T-cell (primary cell): ENCODE measurements at regions not wholly inside any gene's neighbourhood (a gene's known extent, or its start where the extent isn't known, plus 50 kb on each side); places are given as distances from the start of the nearest gene placed in this dataset.

ENCODE experiments used
- ATAC-seq, 4 experiments: fragments of 200-7000 bp in 3 of 4; fragments of 150-1000 bp in 1 of 4; cut with Tn5 transposase; replicated peaks in 1 of 4; 1 replicate in 3 of 4; 2 replicates in 1 of 4; pipeline ENCODE4 v1.10.0; 2021; ENCODE audit warnings: moderate library complexity in 3 of 4, mild to moderate bottlenecking in 2 of 4, moderate number of reproducible peaks in 1 of 4
- CTCF ChIA-PET, 2 donors: fragments of 300-600 bp; sonication (Branson Sonifier 250); formaldehyde crosslinking; loops; one replicate each; lab custom pipeline; 2022; ENCODE audit warnings: antibody characterized with exemption in 2 of 2; lab: Charles Lee
- POLR2A ChIA-PET, 2 donors: fragments of 300-600 bp; sonication (Branson Sonifier 250); formaldehyde crosslinking; loops; one replicate each; lab custom pipeline; 2022; ENCODE audit warnings: antibody characterized with exemption in 2 of 2; lab: Charles Lee
- DNase-seq, 35 experiments: peaks; one replicate each; pipeline versions ENCODE4 v3.0.0 to v3.0.0-alpha.2; 2013 to 2023
- H3K27ac ChIP-seq: one replicate; pipeline ENCODE4 v1.5.1; 2013; ENCODE audit warnings: low read length
- H3K27me3 ChIP-seq, 2 experiments: replicated peaks in 1 of 2; 1 replicate in 1 of 2; 2 replicates in 1 of 2; pipeline versions ENCODE4 v1.6.1 to v1.7.0; 2013; ENCODE audit warnings: low read length in 1 of 2, mixed read lengths in 1 of 2; ENCODE audit not compliant: control insufficient read depth in 2 of 2, insufficient read depth in 2 of 2; ENCODE audit errors: extremely low read depth in 1 of 2
- H3K36me3 ChIP-seq, 2 donors: 1 replicate in 1 of 2; 2 replicates in 1 of 2; pipeline versions ENCODE4 v1.6.1 to v1.7.0; 2013; ENCODE audit warnings: low read length in 1 of 2; ENCODE audit not compliant: control insufficient read depth in 2 of 2, insufficient read depth in 1 of 2; ENCODE audit errors: extremely low read depth in 1 of 2
- H3K4me1 ChIP-seq, 2 experiments: 1 replicate in 1 of 2; 2 replicates in 1 of 2; pipeline versions ENCODE4 v1.6.1 to v1.7.0; 2013; ENCODE audit warnings: low read length in 2 of 2, mixed read lengths in 1 of 2; ENCODE audit not compliant: insufficient read depth in 2 of 2, control insufficient read depth in 1 of 2; ENCODE audit errors: extremely low read depth in 1 of 2
- H3K4me3 ChIP-seq, 2 donors: 1 replicate in 1 of 2; 2 replicates in 1 of 2; pipeline versions ENCODE4 v1.5.1 to v1.7.0; 2013; ENCODE audit warnings: mild to moderate bottlenecking in 2 of 2, low read length in 1 of 2, moderate library complexity in 1 of 2; ENCODE audit not compliant: control insufficient read depth in 1 of 2; ENCODE audit errors: extremely low read depth in 1 of 2
- H3K9me3 ChIP-seq: 2 replicates; pipeline ENCODE4 v1.7.0; 2013
- H3K27ac Mint-ChIP-seq, 2 donors: one replicate each; pipeline ENCODE4 v1.8.0; 2020 to 2021; ENCODE audit warnings: mild to moderate bottlenecking in 2 of 2, mixed read lengths in 2 of 2
- H3K27me3 Mint-ChIP-seq, 2 donors: one replicate each; pipeline ENCODE4 v1.8.0; 2021 to 2022; ENCODE audit warnings: mixed read lengths in 2 of 2
- H3K36me3 Mint-ChIP-seq: one replicate; pipeline ENCODE4 v1.8.0; 2021; ENCODE audit warnings: mixed read lengths
- H3K4me1 Mint-ChIP-seq, 3 donors: one replicate each; pipeline ENCODE4 v1.8.0; 2020 to 2022; ENCODE audit warnings: mixed read lengths in 3 of 3, mild to moderate bottlenecking in 1 of 3
- H3K4me3 Mint-ChIP-seq, 3 donors: one replicate each; pipeline ENCODE4 v1.8.0; 2020 to 2022; ENCODE audit warnings: mild to moderate bottlenecking in 3 of 3, mixed read lengths in 3 of 3, moderate library complexity in 3 of 3
- H3K9me3 Mint-ChIP-seq, 3 donors: one replicate each; pipeline ENCODE4 v1.8.0; 2020 to 2022; ENCODE audit warnings: mixed read lengths in 3 of 3
- WGBS: methylation state at CpG from one replicate; pipeline ENCODE4 v1.1.5; 2013; ENCODE audit warnings: missing lambda C conversion rate; ENCODE audit not compliant: insufficient coverage; 5-methylcytosine and 5-hydroxymethylcytosine counted together

DNA sequence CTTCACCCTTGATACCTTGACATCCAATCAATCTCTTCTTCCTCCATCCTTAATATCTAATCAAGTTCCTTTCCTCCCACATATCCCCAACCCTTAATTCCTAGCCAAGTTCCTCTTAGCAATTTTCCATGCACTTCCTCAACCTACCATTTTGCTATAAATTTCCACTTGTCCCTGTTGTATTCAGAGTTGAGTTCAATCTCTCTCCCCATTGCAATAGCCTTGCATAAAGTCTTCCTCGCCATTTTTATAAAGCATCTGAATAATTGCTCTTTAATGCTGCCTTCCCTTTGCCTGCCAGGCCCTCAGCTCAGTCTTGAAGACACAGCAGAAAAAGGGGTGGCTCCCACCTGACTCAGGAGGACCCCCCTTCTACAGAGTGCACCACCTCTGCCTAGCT lies 390.3 kb downstream of the HHIPL2 start:
- H3K4me3 ChIP-seq, result no peak overlapping the region
- 86% methylated on average over 1 of the region's 1 CpG for WGBS
- no peaks in the 10 kb centered on the region for H3K4me1 Mint-ChIP-seq
- DNase-seq, result no peak
- no peaks in the 10 kb centered on the region for H3K4me1 ChIP-seq
- H3K4me3 Mint-ChIP-seq, result no peak overlapping the region
- POLR2A ChIA-PET, result no interaction called here
- H3K27ac Mint-ChIP-seq, result no peak overlapping the region
- no peak for ATAC-seq
- CTCF ChIA-PET, result no interaction called here
- H3K27me3 ChIP-seq, result no peaks in the 10 kb centered on the region
- H3K36me3 Mint-ChIP-seq, result peaks cover 5% of the 10 kb centered on the region
- H3K27me3 Mint-ChIP-seq, result no peaks in the 10 kb centered on the region
- H3K27ac ChIP-seq, result no peak overlapping the region
- H3K36me3 ChIP-seq, result no peaks in the 10 kb centered on the region
- H3K9me3 ChIP-seq, result peaks cover 2% of the 10 kb centered on the region
- peaks cover 8 to 16% (median 12%) of the 10 kb centered on the region in 3 donors for H3K9me3 Mint-ChIP-seq

GRCh38 chr1:222140206-222140605 lies 398.3 kb upstream of the DUSP10 start:
- Mint-ChIP-seq H3K9me3 (no peaks in the 10 kb centered on the region), H3K27me3 (no peaks in the 10 kb centered on the region), H3K27ac (no peak overlapping the region), H3K4me1 (no peaks in the 10 kb centered on the region), H3K4me3 (no peak overlapping the region), H3K36me3 (no peaks in the 10 kb centered on the region)
- ChIA-PET POLR2A (no interaction called here), CTCF (no interaction called here)
- WGBS, result 100% methylated on average over 1 of the region's 1 CpG
- no peaks in the 10 kb centered on the region for H3K4me1 ChIP-seq
- no peak overlapping the region for H3K4me3 ChIP-seq
- no peak overlapping the region for H3K27ac ChIP-seq
- no peak for ATAC-seq
- no peaks in the 10 kb centered on the region for H3K27me3 ChIP-seq
- H3K9me3 ChIP-seq, result no peaks in the 10 kb centered on the region
- H3K36me3 ChIP-seq, result no peaks in the 10 kb centered on the region
- DNase-seq, result no peak

GRCh38 chr1:222138095-222138494 lies 396.2 kb upstream of the DUSP10 start:
- ATAC-seq (no peak), DNase-seq (no peak)
- Mint-ChIP-seq H3K9me3 (peaks cover 0 to 7% (median 0%) of the 10 kb centered on the region in 3 donors), H3K27ac (no peak overlapping the region), H3K4me1 (no peaks in the 10 kb centered on the region), H3K27me3 (peaks cover 0 to 8% of the 10 kb centered on the region in 2 donors), H3K4me3 (no peak overlapping the region), H3K36me3 (no peaks in the 10 kb centered on the region)
- H3K4me3 ChIP-seq, result no peak overlapping the region
- no peak overlapping the region for H3K27ac ChIP-seq
- H3K27me3 ChIP-seq, result no peaks in the 10 kb centered on the region
- no peaks in the 10 kb centered on the region for H3K9me3 ChIP-seq
- no CpG with 5 or more reads among the region's 15 CpGs for WGBS
- CTCF ChIA-PET, result no interaction called here
- no peaks in the 10 kb centered on the region for H3K36me3 ChIP-seq
- H3K4me1 ChIP-seq, result no peaks in the 10 kb centered on the region
- POLR2A ChIA-PET, result no interaction called here

DNA sequence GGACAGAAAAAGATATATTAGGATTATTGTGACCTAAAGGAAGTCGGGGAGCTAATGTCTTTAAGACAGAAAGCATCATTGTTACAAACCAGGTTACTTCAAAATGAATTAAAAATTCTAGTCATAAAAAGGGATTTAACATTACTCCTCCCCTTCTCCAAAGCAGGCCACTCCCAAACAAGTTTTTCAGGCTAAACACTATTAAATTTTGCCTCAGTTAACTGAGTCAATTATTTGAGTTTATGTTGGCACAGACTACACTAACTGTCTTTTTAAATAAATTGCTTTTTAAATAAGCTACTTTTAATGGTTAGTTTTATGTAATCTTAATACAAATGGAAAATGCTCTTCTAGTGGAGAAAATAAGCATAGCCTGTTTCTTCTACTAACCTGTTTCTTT lies 395.0 kb upstream of the DUSP10 start:
- no peaks in the 10 kb centered on the region for H3K36me3 Mint-ChIP-seq
- Histone ChIP-seq H3K9me3 (no peaks in the 10 kb centered on the region), H3K27ac (no peak overlapping the region), H3K4me1 (no peaks in the 10 kb centered on the region), H3K4me3 (no peak overlapping the region), H3K36me3 (no peaks in the 10 kb centered on the region), H3K27me3 (no peaks in the 10 kb centered on the region)
- H3K27me3 Mint-ChIP-seq, result peaks cover 0 to 8% of the 10 kb centered on the region in 2 donors
- WGBS, result no CpG with 5 or more reads among the region's 1 CpG
- peaks cover 0 to 7% (median 0%) of the 10 kb centered on the region in 3 donors for H3K9me3 Mint-ChIP-seq
- no peak overlapping the region for H3K4me3 Mint-ChIP-seq
- CTCF ChIA-PET, result no interaction called here
- no peak overlapping the region for H3K27ac Mint-ChIP-seq
- ATAC-seq (no peak), DNase-seq (no peak)
- no peaks in the 10 kb centered on the region for H3K4me1 Mint-ChIP-seq
- POLR2A ChIA-PET, result no interaction called here

- H3K4me3 Mint-ChIP-seq, result no peak overlapping the region
- Histone ChIP-seq H3K4me1 (no peaks in the 10 kb centered on the region), H3K4me3 (no peak overlapping the region), H3K9me3 (no peaks in the 10 kb centered on the region), H3K27ac (no peak overlapping the region), H3K36me3 (no peaks in the 10 kb centered on the region), H3K27me3 (no peaks in the 10 kb centered on the region)
- ChIA-PET CTCF (no interaction called here), POLR2A (no interaction called here)
- ATAC-seq (no peak), DNase-seq (peak in 1 of 35 experiments; percentile 18)
- H3K27me3 Mint-ChIP-seq, result peaks cover 0 to 2% of the 10 kb centered on the region in 2 donors
- no peak overlapping the region for H3K27ac Mint-ChIP-seq
- H3K4me1 Mint-ChIP-seq, result peaks cover 0 to 6% (median 2%) of the 10 kb centered on the region in 3 donors
- no peaks in the 10 kb centered on the region for H3K36me3 Mint-ChIP-seq
- H3K9me3 Mint-ChIP-seq, result peaks cover 0 to 4% (median 0%) of the 10 kb centered on the region in 3 donors
Measured at GRCh38 chr1:222129041-222129440, 387.2 kb upstream of the DUSP10 start.

DNA sequence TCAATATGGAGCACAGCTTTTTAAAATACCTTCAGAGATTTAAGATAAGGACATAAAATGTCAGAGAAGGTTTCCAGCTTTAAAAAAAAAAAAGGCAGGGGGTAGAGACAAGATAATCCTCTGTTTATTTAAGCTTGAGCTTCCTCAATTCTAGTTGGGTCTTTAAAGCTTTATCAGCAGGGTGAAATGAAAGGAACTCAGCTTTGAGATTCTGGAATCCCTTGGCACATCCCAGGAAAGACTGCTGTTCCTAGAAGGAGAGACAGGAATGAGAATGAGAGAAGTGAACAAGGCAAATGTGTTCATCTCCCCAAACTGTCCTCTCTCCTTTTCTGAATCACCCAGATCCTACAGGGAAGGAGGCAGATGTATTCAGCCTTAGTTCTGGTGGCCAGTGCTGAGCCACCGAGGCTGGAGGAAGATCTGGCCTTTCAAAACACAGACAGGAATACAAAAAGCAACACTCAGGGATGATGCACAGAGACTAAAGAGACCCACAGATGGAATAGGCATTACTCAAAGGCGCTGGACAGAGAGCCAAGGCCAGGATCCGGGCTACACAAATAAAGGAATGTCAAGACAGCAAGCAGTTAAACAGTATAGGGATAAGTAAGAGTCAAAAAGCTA lies 385.8 kb upstream of the DUSP10 start:
- no peaks in the 10 kb centered on the region for H3K27me3 ChIP-seq
- Mint-ChIP-seq H3K36me3 (no peaks in the 10 kb centered on the region), H3K4me3 (no peak overlapping the region), H3K9me3 (no peaks in the 10 kb centered on the region), H3K27ac (no peak overlapping the region), H3K4me1 (peaks cover 0 to 6% (median 2%) of the 10 kb centered on the region in 3 donors), H3K27me3 (peaks cover 0 to 2% of the 10 kb centered on the region in 2 donors)
- H3K27ac ChIP-seq, result no peak overlapping the region
- no peaks in the 10 kb centered on the region for H3K36me3 ChIP-seq
- DNase-seq (no peak), ATAC-seq (no peak)
- ChIA-PET POLR2A (interaction anchor here in 1 of 2 donors (0.6 to 0.7 kb wide), 2 partner anchors 57 to 575 kb away, joined by 4 to 5 read pairs; no protein-coding TSS in a partner anchor), CTCF (no interaction called here)
- no peak overlapping the region for H3K4me3 ChIP-seq
- H3K4me1 ChIP-seq, result no peaks in the 10 kb centered on the region
- no peaks in the 10 kb centered on the region for H3K9me3 ChIP-seq
- WGBS, result 50% methylated on average over 2 of the region's 3 CpGs
